ENCODE measurements at regions not wholly inside any gene's neighbourhood (a gene's known extent, or its start where the extent isn't known, plus 50 kb on each side); places are given as distances from the start of the nearest gene placed in this dataset.

- DNase-seq (ENCODE audit: low read depth), result no peak
- no peak for TF ChIP-seq CTCF (IDR thresholded peaks at IDR 0.05; ENCODE audit: insufficient read depth, low read length)
- H3K4me3 ChIP-seq (ENCODE audit: low read depth, low read length), result no peak overlapping the region
Observed at GRCh38 chr12:127428420-127428819, 838.5 kb upstream of the TMEM132C start.

- DNase-seq (ENCODE audit: low read depth), result no peak
- no peak for TF ChIP-seq CTCF (IDR thresholded peaks at IDR 0.05; ENCODE audit: insufficient read depth, low read length)
Observed at GRCh38 chr12:127429551-127430285, 837.3 kb upstream of the TMEM132C start.

GRCh38 chr12:127430401-127430800 is 836.6 kb upstream of the TMEM132C start:
- TF ChIP-seq CTCF (IDR thresholded peaks at IDR 0.05; ENCODE audit: insufficient read depth, low read length), result no peak
- DNase-seq (ENCODE audit: low read depth), result no peak
- no peak overlapping the region for H3K4me3 ChIP-seq (ENCODE audit: low read depth, low read length)

More at GRCh38 chr12:127429551-127430285, 837.3 kb upstream of the TMEM132C start:
- H3K4me3 ChIP-seq (ENCODE audit: low read depth, low read length), result no peak overlapping the region

- no peak for TF ChIP-seq CTCF (IDR thresholded peaks at IDR 0.05; ENCODE audit: insufficient read depth, low read length)
- DNase-seq (ENCODE audit: low read depth), result no peak
- no peak overlapping the region for H3K4me3 ChIP-seq (ENCODE audit: low read depth, low read length)
Observed at GRCh38 chr12:127431177-127431576, 835.8 kb upstream of the TMEM132C start.

GRCh38 chr12:127431594-127431993 is 835.4 kb upstream of the TMEM132C start:
- TF ChIP-seq CTCF (IDR thresholded peaks at IDR 0.05; ENCODE audit: insufficient read depth, low read length), result no peak
- H3K4me3 ChIP-seq (ENCODE audit: low read depth, low read length), result no peak overlapping the region
- DNase-seq (ENCODE audit: low read depth), result no peak

- no peak for DNase-seq (ENCODE audit: low read depth)
- H3K4me3 ChIP-seq (ENCODE audit: low read depth, low read length), result no peak overlapping the region
- no peak for TF ChIP-seq CTCF (IDR thresholded peaks at IDR 0.05; ENCODE audit: insufficient read depth, low read length)
Observed at GRCh38 chr12:127435439-127435838, 831.5 kb upstream of the TMEM132C start.

Measured in fibroblast of the aortic adventitia (primary cell).